ENCODE measurements at regions not wholly inside any gene's neighbourhood (a gene's known extent, or its start where the extent isn't known, plus 50 kb on each side); places are given as distances from the start of the nearest gene placed in this dataset.

DNA sequence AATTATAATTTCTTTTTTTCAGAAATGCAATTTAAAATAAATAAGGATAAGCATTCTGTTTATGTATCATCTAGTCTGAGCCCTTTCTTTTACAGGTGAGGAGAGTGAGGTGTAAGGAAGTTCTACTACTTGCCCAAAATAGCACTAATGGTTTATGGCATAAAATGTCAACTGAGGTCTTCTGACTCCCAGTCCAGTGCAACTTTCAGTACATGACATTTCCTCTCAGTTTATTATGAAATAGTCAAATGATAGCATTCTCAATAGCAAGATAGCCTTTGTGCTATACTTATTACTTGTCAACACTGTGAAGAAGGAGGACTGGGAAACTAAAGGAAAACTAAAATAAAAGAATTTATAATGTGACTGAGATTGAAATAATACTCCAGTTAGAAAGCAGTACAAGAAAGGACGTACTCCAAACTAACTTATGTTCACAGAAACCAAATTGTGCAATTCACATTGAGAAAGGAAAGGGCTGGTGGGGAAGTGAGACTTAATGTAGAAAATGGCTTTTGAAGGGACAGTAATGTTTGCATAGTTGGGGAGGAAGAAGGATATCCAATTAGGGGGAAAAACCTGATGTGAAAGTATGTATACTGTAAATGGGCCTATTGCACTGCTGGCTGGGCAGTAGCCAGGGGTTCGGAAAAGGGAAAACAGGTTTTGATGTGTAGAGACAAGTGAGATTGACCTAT is 166.7 kb upstream of the ZEB2 start:
- ATAC-seq (ENCODE audit: low read depth) (no peak), DNase-seq (ENCODE audit: low spot score) (no peak)
- Histone ChIP-seq H3K36me3 (ENCODE audit: low read depth) (no peaks in the 10 kb centered on the region), H3K4me3 (ENCODE audit: severe bottlenecking) (no peak overlapping the region), H3K9me3 (ENCODE audit: severe bottlenecking) (no peaks in the 10 kb centered on the region), H3K4me1 (ENCODE audit: insufficient read depth, poor library complexity, severe bottlenecking) (peaks cover 3% of the 10 kb centered on the region), H3K27ac (ENCODE audit: poor library complexity, severe bottlenecking) (no peak overlapping the region), H3K27me3 (ENCODE audit: insufficient read depth, poor library complexity, severe bottlenecking) (no peaks in the 10 kb centered on the region)
- TF ChIP-seq, protein P1, sequence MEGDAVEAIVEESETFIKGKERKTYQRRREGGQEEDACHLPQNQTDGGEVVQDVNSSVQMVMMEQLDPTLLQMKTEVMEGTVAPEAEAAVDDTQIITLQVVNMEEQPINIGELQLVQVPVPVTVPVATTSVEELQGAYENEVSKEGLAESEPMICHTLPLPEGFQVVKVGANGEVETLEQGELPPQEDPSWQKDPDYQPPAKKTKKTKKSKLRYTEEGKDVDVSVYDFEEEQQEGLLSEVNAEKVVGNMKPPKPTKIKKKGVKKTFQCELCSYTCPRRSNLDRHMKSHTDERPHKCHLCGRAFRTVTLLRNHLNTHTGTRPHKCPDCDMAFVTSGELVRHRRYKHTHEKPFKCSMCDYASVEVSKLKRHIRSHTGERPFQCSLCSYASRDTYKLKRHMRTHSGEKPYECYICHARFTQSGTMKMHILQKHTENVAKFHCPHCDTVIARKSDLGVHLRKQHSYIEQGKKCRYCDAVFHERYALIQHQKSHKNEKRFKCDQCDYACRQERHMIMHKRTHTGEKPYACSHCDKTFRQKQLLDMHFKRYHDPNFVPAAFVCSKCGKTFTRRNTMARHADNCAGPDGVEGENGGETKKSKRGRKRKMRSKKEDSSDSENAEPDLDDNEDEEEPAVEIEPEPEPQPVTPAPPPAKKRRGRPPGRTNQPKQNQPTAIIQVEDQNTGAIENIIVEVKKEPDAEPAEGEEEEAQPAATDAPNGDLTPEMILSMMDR (IDR thresholded peaks at IDR 0.05; ENCODE audit: poor library complexity, severe bottlenecking) = no peak

GRCh38 chr2:144683966-144684365 is 164.0 kb upstream of the ZEB2 start:
- Histone ChIP-seq H3K4me3 (ENCODE audit: severe bottlenecking) (no peak overlapping the region), H3K27me3 (ENCODE audit: insufficient read depth, poor library complexity, severe bottlenecking) (no peaks in the 10 kb centered on the region), H3K27ac (ENCODE audit: poor library complexity, severe bottlenecking) (no peak overlapping the region), H3K9me3 (ENCODE audit: severe bottlenecking) (no peaks in the 10 kb centered on the region), H3K36me3 (ENCODE audit: low read depth) (no peaks in the 10 kb centered on the region), H3K4me1 (ENCODE audit: insufficient read depth, poor library complexity, severe bottlenecking) (peaks cover 8% of the 10 kb centered on the region)
- TF ChIP-seq, protein P1 (IDR thresholded peaks at IDR 0.05; ENCODE audit: poor library complexity, severe bottlenecking) = no peak
- DNase-seq (ENCODE audit: low spot score) = no peak
- ATAC-seq (ENCODE audit: low read depth) = no peak

GRCh38 chr2:144683107-144683753 is 163.3 kb upstream of the ZEB2 start:
- no peaks in the 10 kb centered on the region for H3K27me3 ChIP-seq (ENCODE audit: insufficient read depth, poor library complexity, severe bottlenecking)
- H3K4me3 ChIP-seq (ENCODE audit: severe bottlenecking) = no peak overlapping the region
- no peaks in the 10 kb centered on the region for H3K9me3 ChIP-seq (ENCODE audit: severe bottlenecking)
- H3K27ac ChIP-seq (ENCODE audit: poor library complexity, severe bottlenecking) = no peak overlapping the region
- no peak for DNase-seq (ENCODE audit: low spot score)
- ATAC-seq (ENCODE audit: low read depth) = no peak
- H3K36me3 ChIP-seq (ENCODE audit: low read depth) = no peaks in the 10 kb centered on the region
- H3K4me1 ChIP-seq (ENCODE audit: insufficient read depth, poor library complexity, severe bottlenecking) = peaks cover 8% of the 10 kb centered on the region
- TF ChIP-seq, protein P1 (IDR thresholded peaks at IDR 0.05; ENCODE audit: poor library complexity, severe bottlenecking) = no peak

GRCh38 chr2:144682248-144682647 is 162.3 kb upstream of the ZEB2 start:
- no peaks in the 10 kb centered on the region for H3K9me3 ChIP-seq (ENCODE audit: severe bottlenecking)
- TF ChIP-seq, protein P1 (IDR thresholded peaks at IDR 0.05; ENCODE audit: poor library complexity, severe bottlenecking) = no peak
- no peak for DNase-seq (ENCODE audit: low spot score)
- no peak for ATAC-seq (ENCODE audit: low read depth)
- H3K27ac ChIP-seq (ENCODE audit: poor library complexity, severe bottlenecking) = no peak overlapping the region
- H3K4me1 ChIP-seq (ENCODE audit: insufficient read depth, poor library complexity, severe bottlenecking) = peaks cover 8% of the 10 kb centered on the region
- no peak overlapping the region for H3K4me3 ChIP-seq (ENCODE audit: severe bottlenecking)
- no peaks in the 10 kb centered on the region for H3K27me3 ChIP-seq (ENCODE audit: insufficient read depth, poor library complexity, severe bottlenecking)
- H3K36me3 ChIP-seq (ENCODE audit: low read depth) = no peaks in the 10 kb centered on the region

DNA sequence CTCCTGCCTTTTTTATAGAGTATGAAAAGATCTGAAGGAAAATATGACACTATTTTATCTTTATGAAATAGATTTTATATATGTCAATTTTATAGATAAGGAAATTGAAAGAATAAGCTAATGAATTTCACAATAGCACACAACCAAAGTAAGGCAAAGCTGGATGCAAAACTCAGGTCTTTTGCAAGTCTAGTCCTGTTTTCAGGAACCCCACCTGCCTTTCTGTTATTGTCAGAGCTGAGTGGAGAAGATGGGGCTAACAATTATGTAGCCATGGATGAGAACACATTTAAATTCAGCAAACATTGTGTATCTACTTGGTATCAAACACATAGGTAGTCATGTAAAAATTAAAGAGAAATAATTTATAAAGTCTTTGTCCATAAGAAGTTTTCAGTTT is 161.5 kb upstream of the ZEB2 start:
- Histone ChIP-seq H3K27ac (ENCODE audit: poor library complexity, severe bottlenecking) (no peak overlapping the region), H3K27me3 (ENCODE audit: insufficient read depth, poor library complexity, severe bottlenecking) (no peaks in the 10 kb centered on the region), H3K4me1 (ENCODE audit: insufficient read depth, poor library complexity, severe bottlenecking) (peaks cover 8% of the 10 kb centered on the region), H3K36me3 (ENCODE audit: low read depth) (no peaks in the 10 kb centered on the region), H3K9me3 (ENCODE audit: severe bottlenecking) (no peaks in the 10 kb centered on the region), H3K4me3 (ENCODE audit: severe bottlenecking) (no peak overlapping the region)
- no peak for ATAC-seq (ENCODE audit: low read depth)
- TF ChIP-seq, protein P1 (IDR thresholded peaks at IDR 0.05; ENCODE audit: poor library complexity, severe bottlenecking) = no peak
- no peak for DNase-seq (ENCODE audit: low spot score)

Data from RWPE2 (cell line).